Gastrocnemius medialis (tissue), 4 donors: ENCODE measurements at regions not wholly inside any gene's neighbourhood (a gene's known extent, or its start where the extent isn't known, plus 50 kb on each side); places are given as distances from the start of the nearest gene placed in this dataset.

Experiments used
- CTCF ChIP-seq, 5 experiments: fragments of 450-650 bp in 3 of 5; fragments of 200-600 bp in 2 of 5; sonication (generic) in 2 of 5; IDR thresholded peaks in 4 of 5; conservative IDR thresholded peaks in 1 of 5; 1 replicate in 4 of 5; 2 replicates in 1 of 5; pipeline ENCODE4 v1.5.1; 2016 to 2019; ENCODE audit warnings: antibody characterized with exemption in 5 of 5, mild to moderate bottlenecking in 3 of 5, moderate library complexity in 3 of 5
- POLR2A ChIP-seq, 2 donors: fragments of 450-650 bp; IDR thresholded peaks; one replicate each; pipeline ENCODE4 v1.6.1; 2017; ENCODE audit warnings: antibody characterized with exemption in 2 of 2, mild to moderate bottlenecking in 2 of 2, moderate library complexity in 2 of 2

- TF ChIP-seq CTCF (IDR thresholded peaks at IDR 0.05 in 4 of 5, conservative IDR thresholded peaks at IDR 0.05 in 1 of 5) (no peak), POLR2A (IDR thresholded peaks at IDR 0.05) (no peak)
Observed at GRCh38 chr13:106804991-106805390, 237.1 kb upstream of the ARGLU1 start.
